ENCODE measurements at regions not wholly inside any gene's neighbourhood (a gene's known extent, or its start where the extent isn't known, plus 50 kb on each side); places are given as distances from the start of the nearest gene placed in this dataset.
"Not testable (repeated sequence)": the region's sequence is repeated elsewhere in the genome, so short reads cannot be mapped to it uniquely, and the experiment has no call there.

DNA sequence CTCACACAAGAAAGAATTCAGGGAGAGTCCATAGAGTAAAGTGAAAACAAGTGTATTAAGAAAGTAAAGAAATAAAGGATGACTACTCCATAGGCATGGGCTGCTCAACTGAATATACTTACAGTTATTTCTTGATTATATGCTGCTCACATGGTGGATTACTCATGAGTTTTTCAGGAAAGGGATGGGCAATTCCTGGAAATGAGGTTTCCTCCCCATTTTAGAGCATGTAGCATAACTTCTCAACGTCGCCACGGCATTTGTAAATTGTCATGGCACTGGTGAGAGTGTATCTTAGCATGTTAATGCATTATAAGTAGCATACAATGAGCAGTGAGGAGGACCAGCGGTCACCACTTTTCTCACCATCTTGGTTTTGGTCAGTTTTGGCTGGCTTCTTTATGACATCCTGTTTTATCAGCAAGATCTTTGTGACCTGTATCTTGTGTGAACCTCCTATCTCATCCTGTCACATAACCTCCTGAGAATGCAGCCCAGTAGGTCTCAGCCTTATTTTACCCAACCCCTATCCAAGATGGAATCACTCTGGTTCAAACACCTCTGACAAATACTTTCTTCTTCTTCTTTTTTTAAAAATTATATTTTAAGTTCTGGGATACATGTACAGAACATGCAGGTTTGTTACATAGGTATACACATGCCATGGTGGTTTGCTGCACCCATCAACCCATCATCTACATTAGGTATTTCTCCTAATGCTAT is 849.7 kb downstream of the TBL1XR1 start:
- no peak overlapping the region for H3K4me3 ChIP-seq (ENCODE audit: low read depth, low read length)
- TF ChIP-seq CTCF (conservative IDR thresholded peaks at IDR 0.05; ENCODE audit: low read depth, low read length): no peak
- DNase-seq (ENCODE audit: low read depth): no peak

GRCh38 chr3:176341963-176342362 is 855.3 kb downstream of the TBL1XR1 start:
- no peak for DNase-seq (ENCODE audit: low read depth)
- H3K4me3 ChIP-seq (ENCODE audit: low read depth, low read length): no peak overlapping the region
- TF ChIP-seq CTCF (conservative IDR thresholded peaks at IDR 0.05; ENCODE audit: low read depth, low read length): no peak

DNA sequence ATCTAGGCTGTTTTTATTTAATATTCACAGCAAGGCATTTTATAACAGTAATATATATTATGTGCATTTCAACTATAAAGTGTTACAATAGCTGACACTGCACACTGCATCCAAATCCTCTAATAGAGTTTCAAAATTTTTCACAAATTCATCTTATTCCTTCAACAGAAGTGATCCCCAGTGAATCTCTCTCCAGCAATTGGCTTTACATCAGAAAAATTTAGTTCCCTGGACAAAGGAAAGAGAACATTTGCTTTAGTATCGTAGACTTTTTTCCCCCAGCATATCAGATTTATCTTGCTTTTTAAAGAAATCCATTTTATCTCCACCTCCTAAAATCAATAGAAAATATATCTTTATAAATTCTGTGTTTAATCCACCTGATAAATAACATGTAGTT is 868.6 kb downstream of the TBL1XR1 start:
- DNase-seq (ENCODE audit: low read depth): no peak
- H3K4me3 ChIP-seq (ENCODE audit: low read depth, low read length): no peak overlapping the region
- no peak for TF ChIP-seq CTCF (conservative IDR thresholded peaks at IDR 0.05; ENCODE audit: low read depth, low read length)

GRCh38 chr3:176328198-176328597 is 869.1 kb downstream of the TBL1XR1 start:
- DNase-seq (ENCODE audit: low read depth): no peak
- no peak overlapping the region for H3K4me3 ChIP-seq (ENCODE audit: low read depth, low read length)
- no peak for TF ChIP-seq CTCF (conservative IDR thresholded peaks at IDR 0.05; ENCODE audit: low read depth, low read length)

DNA sequence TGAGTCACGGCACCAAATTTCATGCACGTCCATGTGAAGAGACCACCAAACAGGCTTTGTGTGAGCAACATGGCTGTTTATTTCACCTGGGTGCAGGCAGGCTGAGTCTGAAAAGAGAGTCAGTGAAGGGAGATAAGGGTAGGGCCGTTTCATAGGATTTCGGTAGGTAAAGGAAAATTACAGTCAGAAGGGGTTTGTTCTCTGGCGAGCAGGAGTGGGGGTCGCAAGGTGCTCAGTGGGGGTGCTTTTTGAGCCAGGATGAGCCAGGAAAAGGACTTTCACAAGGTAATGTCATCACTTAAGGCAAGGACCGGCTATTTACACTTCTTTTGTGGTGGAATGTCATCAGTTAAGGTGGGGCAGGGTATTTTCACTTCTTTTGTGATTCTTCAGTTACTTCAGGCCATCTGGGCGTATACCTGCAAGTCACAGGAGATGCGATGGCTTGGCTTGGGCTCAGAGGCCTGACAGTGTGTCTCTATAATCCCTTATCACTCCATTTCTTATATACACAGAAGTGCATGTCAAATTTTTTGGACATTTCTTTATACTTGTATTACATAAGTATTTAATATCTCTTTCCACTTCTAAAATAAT is 870.3 kb downstream of the TBL1XR1 start:
- not testable (repeated sequence) for DNase-seq (ENCODE audit: low read depth); H3K4me3 ChIP-seq (ENCODE audit: low read depth, low read length)

GRCh38 chr3:176321532-176321931 is 875.8 kb downstream of the TBL1XR1 start:
- H3K4me3 ChIP-seq (ENCODE audit: low read depth, low read length); DNase-seq (ENCODE audit: low read depth): not testable (repeated sequence)

DNA sequence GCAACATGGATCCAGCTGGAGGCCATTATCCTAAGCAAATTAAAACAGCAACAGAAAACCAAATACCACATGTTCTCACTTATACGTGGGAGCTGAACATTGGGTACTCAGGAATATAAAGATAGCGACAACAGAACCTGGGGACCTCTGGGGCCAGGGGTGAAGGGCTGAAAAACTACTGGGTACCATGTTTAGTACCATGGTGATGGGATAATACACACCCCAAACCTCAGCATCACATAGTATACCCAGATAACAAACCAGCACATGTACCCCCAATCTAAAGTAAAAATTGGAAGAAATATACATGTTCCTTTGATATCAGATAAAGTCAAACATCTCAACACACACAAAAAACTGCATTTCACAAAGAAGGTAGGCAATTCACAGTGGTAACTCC is 876.2 kb downstream of the TBL1XR1 start:
- no peak for DNase-seq (ENCODE audit: low read depth)
- H3K4me3 ChIP-seq (ENCODE audit: low read depth, low read length): no peak overlapping the region
- TF ChIP-seq CTCF (conservative IDR thresholded peaks at IDR 0.05; ENCODE audit: low read depth, low read length): no peak

DNA sequence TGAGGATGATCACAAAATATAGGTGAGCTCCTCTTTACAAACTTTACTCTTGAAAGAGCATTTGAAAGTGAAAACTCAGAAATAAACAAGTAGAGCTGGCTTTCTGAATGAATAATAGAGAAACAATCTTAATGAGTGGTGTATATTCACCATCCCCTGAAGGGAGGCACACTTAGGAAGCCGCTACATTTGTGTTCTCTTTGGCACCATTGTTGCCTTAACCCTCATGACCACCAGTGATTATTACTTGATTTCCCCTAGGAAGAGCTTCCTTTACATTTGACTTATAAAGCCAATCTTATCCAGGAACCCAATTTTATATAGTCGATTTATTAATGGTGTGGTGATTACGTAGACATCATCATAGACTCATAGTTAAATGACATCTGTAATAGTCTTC is 883.9 kb downstream of the TBL1XR1 start:
- no peak for TF ChIP-seq CTCF (conservative IDR thresholded peaks at IDR 0.05; ENCODE audit: low read depth, low read length)
- H3K4me3 ChIP-seq (ENCODE audit: low read depth, low read length): no peak overlapping the region
- DNase-seq (ENCODE audit: low read depth): no peak
